Activated naive CD4-positive, alpha-beta T cell treated with anti-CD3 and anti-CD28 coated beads, Interleukin-2, amount 10 ng/mL, durations not matched to agents 7 days and 5 days (primary cell): ENCODE measurements at regions not wholly inside any gene's neighbourhood (a gene's known extent, or its start where the extent isn't known, plus 50 kb on each side); places are given as distances from the start of the nearest gene placed in this dataset.

Source experiments
- CTCF ChIA-PET: fragments of 350-600 bp; sonication (Branson Sonifier 250); formaldehyde crosslinking; loops from one replicate; lab custom pipeline; 2021; ENCODE audit warnings: antibody characterized with exemption; lab: Charles Lee
- DNase-seq: peaks from one replicate; pipeline ENCODE4 v3.0.0-alpha.2; 2020
- H3K27ac Mint-ChIP-seq: one replicate; pipeline ENCODE4 v1.8.0; 2021; ENCODE audit warnings: mild to moderate bottlenecking, moderate library complexity, mixed read lengths
- H3K27me3 Mint-ChIP-seq: one replicate; pipeline ENCODE4 v1.8.0; 2021; ENCODE audit warnings: mild to moderate bottlenecking, mixed read lengths
- H3K36me3 Mint-ChIP-seq: one replicate; pipeline ENCODE4 v1.8.0; 2021; ENCODE audit warnings: mixed read lengths
- H3K4me1 Mint-ChIP-seq: one replicate; pipeline ENCODE4 v1.8.0; 2021; ENCODE audit warnings: mixed read lengths
- H3K4me3 Mint-ChIP-seq: one replicate; pipeline ENCODE4 v1.8.0; 2021; ENCODE audit warnings: mild to moderate bottlenecking, moderate library complexity, mixed read lengths
- H3K9me3 Mint-ChIP-seq: one replicate; pipeline ENCODE4 v1.8.0; 2021; ENCODE audit warnings: mixed read lengths

GRCh38 chr3:150035301-150035779, 64.6 kb upstream of the PFN2 start:
- no peaks in the 10 kb centered on the region for H3K9me3 Mint-ChIP-seq
- CTCF ChIA-PET = no interaction called here
- H3K27ac Mint-ChIP-seq = no peak overlapping the region
- peaks cover 4% of the 10 kb centered on the region for H3K27me3 Mint-ChIP-seq
- no peak for DNase-seq
- H3K36me3 Mint-ChIP-seq = no peaks in the 10 kb centered on the region
- H3K4me1 Mint-ChIP-seq = no peaks in the 10 kb centered on the region
- H3K4me3 Mint-ChIP-seq = no peak overlapping the region

- H3K36me3 Mint-ChIP-seq = no peaks in the 10 kb centered on the region
- DNase-seq = no peak
- H3K27ac Mint-ChIP-seq = no peak overlapping the region
- no peaks in the 10 kb centered on the region for H3K4me1 Mint-ChIP-seq
- CTCF ChIA-PET = no interaction called here
- peaks cover 10% of the 10 kb centered on the region for H3K27me3 Mint-ChIP-seq
- H3K4me3 Mint-ChIP-seq = no peak overlapping the region
- no peaks in the 10 kb centered on the region for H3K9me3 Mint-ChIP-seq
Measured at GRCh38 chr3:150033721-150034120, 63.0 kb upstream of the PFN2 start.

DNA sequence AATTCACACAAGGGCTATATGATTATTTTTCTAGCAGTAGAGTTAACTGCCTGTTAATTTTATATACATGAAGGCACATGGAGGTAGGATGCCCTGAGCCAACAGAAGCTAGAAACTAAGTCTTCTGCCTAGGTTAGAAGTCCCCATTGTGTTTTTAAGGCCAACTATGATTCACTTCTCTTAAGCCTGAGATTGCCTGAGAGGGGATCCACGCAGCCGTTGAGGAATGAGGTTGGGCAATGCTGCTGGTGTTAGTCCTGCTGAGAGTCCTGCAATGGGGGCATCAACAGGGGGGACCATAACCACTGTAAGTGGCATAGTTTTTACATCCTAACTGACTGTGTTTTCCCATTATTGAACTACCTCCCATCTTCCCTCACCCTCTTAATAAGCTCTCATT, 60.1 kb upstream of the PFN2 start:
- CTCF ChIA-PET = no interaction called here
- peaks cover 5% of the 10 kb centered on the region for H3K27me3 Mint-ChIP-seq
- no peaks in the 10 kb centered on the region for H3K36me3 Mint-ChIP-seq
- H3K27ac Mint-ChIP-seq = no peak overlapping the region
- no peaks in the 10 kb centered on the region for H3K4me1 Mint-ChIP-seq
- H3K4me3 Mint-ChIP-seq = no peak overlapping the region
- no peaks in the 10 kb centered on the region for H3K9me3 Mint-ChIP-seq
- DNase-seq = no peak

DNA sequence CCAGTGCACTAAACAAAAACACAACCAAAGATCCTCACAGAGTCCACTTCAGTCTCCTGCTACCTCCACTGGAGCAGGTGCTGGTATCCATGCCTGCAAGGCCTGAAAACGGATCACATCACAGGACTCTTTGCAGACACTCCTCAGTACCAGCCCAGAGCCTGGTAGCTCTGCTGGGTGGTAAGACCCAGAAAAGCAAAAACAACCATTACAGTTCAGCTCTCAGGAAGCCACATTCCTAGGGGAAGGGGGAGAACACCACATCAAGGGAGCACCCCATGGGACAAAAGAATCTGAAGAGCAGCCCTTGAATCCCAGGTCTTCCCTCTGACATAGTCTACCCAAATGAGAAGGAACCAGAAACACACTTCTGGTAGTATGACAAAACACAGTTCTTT, 52.5 kb upstream of the PFN2 start:
- Mint-ChIP-seq H3K4me3 (no peak overlapping the region), H3K9me3 (peaks cover 2% of the 10 kb centered on the region), H3K4me1 (no peaks in the 10 kb centered on the region), H3K27ac (no peak overlapping the region), H3K36me3 (no peaks in the 10 kb centered on the region), H3K27me3 (peaks cover 8% of the 10 kb centered on the region)
- CTCF ChIA-PET = no interaction called here
- DNase-seq = no peak

DNA sequence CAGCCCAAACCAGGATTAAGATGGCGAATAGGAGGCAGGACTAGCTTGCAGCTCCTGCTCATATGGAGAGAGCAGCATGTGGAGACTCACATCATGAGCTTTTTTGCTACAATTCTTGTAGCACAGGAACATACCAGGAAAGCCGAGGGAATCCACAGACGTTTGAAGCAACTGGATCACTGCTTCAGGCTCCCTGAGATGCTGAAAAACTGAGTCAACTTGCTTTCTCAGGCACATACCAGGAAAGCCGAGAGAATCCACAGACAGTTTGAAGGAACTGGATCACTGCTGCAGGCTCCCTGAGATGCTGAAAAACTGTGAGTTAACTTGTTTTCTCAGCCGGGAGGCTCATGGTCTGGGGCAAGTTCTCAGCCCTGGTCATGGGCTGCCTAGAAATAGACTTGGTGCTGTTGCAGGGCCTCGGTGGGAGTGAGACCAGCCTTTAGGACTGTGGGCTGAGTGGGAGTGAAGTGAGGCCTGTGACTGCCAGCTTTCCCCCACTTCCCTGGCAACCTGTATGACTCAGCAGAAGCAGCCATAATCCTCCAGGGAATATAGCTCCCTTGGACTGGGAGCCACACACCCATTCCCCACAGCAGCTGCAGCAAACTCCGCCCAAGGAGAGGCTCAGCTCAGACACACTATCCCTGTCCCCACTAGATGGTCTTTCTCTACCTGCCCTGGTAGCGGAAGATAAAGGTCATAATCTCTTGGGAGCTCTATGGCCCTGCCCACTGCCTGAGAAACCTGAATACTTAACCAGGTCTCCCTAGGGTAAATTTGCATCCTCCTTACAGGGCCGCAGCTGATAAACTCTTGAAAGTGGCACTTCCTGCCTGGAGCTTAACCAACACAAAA, 51.9 kb upstream of the PFN2 start:
- Mint-ChIP-seq H3K4me1 (no peaks in the 10 kb centered on the region), H3K9me3 (peaks cover 2% of the 10 kb centered on the region), H3K27me3 (peaks cover 8% of the 10 kb centered on the region), H3K36me3 (no peaks in the 10 kb centered on the region), H3K4me3 (no peak overlapping the region), H3K27ac (no peak overlapping the region)
- DNase-seq = no peak
- CTCF ChIA-PET = no interaction called here

GRCh38 chr3:150020527-150020926, 49.8 kb upstream of the PFN2 start:
- DNase-seq = no peak
- no peak overlapping the region for H3K27ac Mint-ChIP-seq
- H3K36me3 Mint-ChIP-seq = no peaks in the 10 kb centered on the region
- H3K9me3 Mint-ChIP-seq = peaks cover 2% of the 10 kb centered on the region
- CTCF ChIA-PET = no interaction called here
- no peaks in the 10 kb centered on the region for H3K4me1 Mint-ChIP-seq
- H3K27me3 Mint-ChIP-seq = peaks cover 13% of the 10 kb centered on the region
- no peak overlapping the region for H3K4me3 Mint-ChIP-seq
